HepG2 (cell line): ENCODE measurements at regions not wholly inside any gene's neighbourhood (a gene's known extent, or its start where the extent isn't known, plus 50 kb on each side); places are given as distances from the start of the nearest gene placed in this dataset.

ENCODE experiments used
- ATAC-seq: fragments of 200-7000 bp; cut with Tn5 transposase; 3 replicates; pipeline ENCODE4 v1.9.1; 2020; ENCODE audit warnings: mild to moderate bottlenecking, moderate library complexity
- BruUV-seq: library from RNA; stranded (reverse); fragments of 400-500 nt; replicated peaks from 2 replicates; lab custom pipeline; 2021; lab: Mats Ljungman, UMichigan
- CTCF ChIA-PET: fragments of 300-600 bp; formaldehyde crosslinking; extraction: SDS; loops from one replicate; lab custom pipeline; 2021; ENCODE audit warnings: low total read pairs, inconsistent platforms, low intra/inter-chr PET ratio; lab: Yijun Ruan, JAX
- POLR2A ChIA-PET: fragments of 350-600 bp; sonication (Branson Sonifier 250); formaldehyde crosslinking; loops from one replicate; lab custom pipeline; 2020; ENCODE audit warnings: antibody characterized with exemption, inconsistent platforms; lab: Yijun Ruan, JAX
- DNase-seq: peaks from one replicate; pipeline ENCODE4 v3.0.0-alpha.2; 2015; ENCODE audit warnings: low spot score
- FAIRE-seq: peaks from 3 replicates; lab custom pipeline; 2011; peaks lifted over from hg19 to GRCh38; lab: Jason Lieb, UNC
- H2AFZ ChIP-seq: one replicate; pipeline ENCODE4 v1.6.1; 2011; ENCODE audit warnings: low read length, inconsistent platforms
- H3K27ac ChIP-seq: fragments of 300-600 bp; 3 replicates; pipeline ENCODE4 v1.8.0; 2011; ENCODE audit warnings: mixed run types, mild to moderate bottlenecking, mixed read lengths, low read length, inconsistent platforms; ENCODE audit not compliant: insufficient read depth; ENCODE audit errors: extremely low read length
- H3K27me3 ChIP-seq, 2 experiments: fragments of 200-600 bp in 1 of 2; 2 replicates in 1 of 2; 3 replicates in 1 of 2; pipeline versions ENCODE4 v1.6.0 to v1.8.0; 2011; ENCODE audit warnings: low read length in 2 of 2, mild to moderate bottlenecking in 2 of 2, moderate library complexity in 2 of 2, inconsistent platforms in 1 of 2; ENCODE audit not compliant: insufficient read depth in 2 of 2, control insufficient read depth in 1 of 2
- H3K36me3 ChIP-seq, 2 experiments: fragments of 200-600 bp in 1 of 2; replicated peaks in 1 of 2; 2 replicates in 1 of 2; 3 replicates in 1 of 2; pipeline versions ENCODE4 v1.5.1 to v1.8.0; 2011; ENCODE audit warnings: low read length in 2 of 2, inconsistent platforms in 1 of 2; ENCODE audit not compliant: insufficient read depth in 2 of 2, control insufficient read depth in 1 of 2
- H3K4me1 ChIP-seq: 2 replicates; pipeline ENCODE4 v1.5.1; 2012; ENCODE audit warnings: low read length, inconsistent platforms; ENCODE audit not compliant: insufficient read depth
- H3K4me2 ChIP-seq: 2 replicates; pipeline ENCODE4 v1.6.0; 2011; ENCODE audit warnings: low read depth, low read length, inconsistent platforms
- H3K4me3 ChIP-seq, 3 experiments: fragments of 200-600 bp in 1 of 3; sonication (generic), shearing (Covaris generic) in 1 of 3; replicated peaks in 1 of 3; 2 replicates each; pipeline ENCODE4 v1.5.1; 2011 to 2016; ENCODE audit warnings: low read length in 3 of 3, inconsistent platforms in 2 of 3, low read depth in 2 of 3, mild to moderate bottlenecking in 2 of 3, control low read depth in 1 of 3, mixed read lengths in 1 of 3; ENCODE audit not compliant: insufficient read depth in 1 of 3
- H3K79me2 ChIP-seq: one replicate; pipeline ENCODE4 v1.6.1; 2011; ENCODE audit warnings: low read length, inconsistent platforms; ENCODE audit not compliant: insufficient read depth
- H3K9ac ChIP-seq: 2 replicates; pipeline ENCODE4 v1.6.0; 2011; ENCODE audit warnings: mild to moderate bottlenecking, low read depth, low read length, inconsistent platforms; ENCODE audit not compliant: insufficient read depth
- H3K9me3 ChIP-seq: 2 replicates; pipeline ENCODE4 v1.5.1; 2012; ENCODE audit warnings: mild to moderate bottlenecking, low read length
- H4K20me1 ChIP-seq: 2 replicates; pipeline ENCODE4 v1.6.0; 2011; ENCODE audit warnings: inconsistent platforms, mild to moderate bottlenecking, low read length, moderate library complexity; ENCODE audit not compliant: insufficient read depth
- ETV6 ChIP-seq: sonication (generic); formaldehyde crosslinking; conservative IDR thresholded peaks from 2 replicates; pipeline ENCODE4 v1.4.0; 2020; ENCODE audit warnings: missing genetic modification reagents
- MXD4 ChIP-seq: IDR thresholded peaks from 2 replicates; pipeline ENCODE4 v1.6.1; 2016; ENCODE audit warnings: mild to moderate bottlenecking, missing biosample characterization, missing genetic modification reagents
- PRDM4 ChIP-seq: sonication (generic); formaldehyde crosslinking; IDR thresholded peaks from 2 replicates; pipeline ENCODE4 v1.9.0; 2021; ENCODE audit warnings: missing genetic modification reagents, borderline replicate concordance
- SRSF4 ChIP-seq: fragments of 200-400 bp; formaldehyde crosslinking; IDR thresholded peaks from one replicate; pipeline ENCODE4 v1.6.1; 2018; ENCODE audit warnings: mild to moderate bottlenecking, low read depth, low read length, moderate library complexity; ENCODE audit not compliant: poor library complexity, severe bottlenecking
- WIZ ChIP-seq: sonication (generic); formaldehyde crosslinking; IDR thresholded peaks from 2 replicates; pipeline ENCODE4 v1.5.1; 2020; ENCODE audit warnings: mild to moderate bottlenecking, missing genetic modification reagents
- ZNF142 ChIP-seq: sonication (generic); formaldehyde crosslinking; IDR thresholded peaks from 2 replicates; pipeline ENCODE4 v1.4.0; 2020; ENCODE audit warnings: missing genetic modification reagents
- ZNF513 ChIP-seq: sonication (generic); formaldehyde crosslinking; conservative IDR thresholded peaks from 2 replicates; pipeline ENCODE4 v1.5.0; 2020; ENCODE audit warnings: missing genetic modification reagents
- ZNF563 ChIP-seq: sonication (generic); formaldehyde crosslinking; IDR thresholded peaks from 2 replicates; pipeline ENCODE4 v1.8.0; 2022; ENCODE audit warnings: mild to moderate bottlenecking, moderate library complexity, missing genetic modification reagents
- ZNF850 ChIP-seq: sonication (generic); formaldehyde crosslinking; conservative IDR thresholded peaks from 2 replicates; pipeline ENCODE4 v1.9.0; 2021; ENCODE audit warnings: mild to moderate bottlenecking, missing genetic modification reagents
- WGBS: methylation state at CpG from one replicate; pipeline ENCODE4 v1.1.6; 2017; ENCODE audit warnings: low lambda C conversion rate; 5-methylcytosine and 5-hydroxymethylcytosine counted together
- in situ Hi-C: cut with HindIII; loops from 2 replicates; pipeline ENCODE4 v1.10.0; 2017; ENCODE audit warnings: low pct_unique_long_range_greater_than_20kb; ENCODE audit not compliant: extremely low pct_ligation_motif_present
- intact Hi-C: fragments of 100-400 bp; cut with micrococcal nuclease; formaldehyde crosslinking; loops from one replicate; pipeline ENCODE4 v1.10.0; 2022; ENCODE audit not compliant: unreplicated experiment

GRCh38 chr4:24057915-24058559 is 168.2 kb upstream of the PPARGC1A start:
- ChIA-PET CTCF (no interaction called here), POLR2A (no interaction called here)
- Histone ChIP-seq H4K20me1 (no peaks in the 10 kb centered on the region), H3K9me3 (no peaks in the 10 kb centered on the region), H3K27me3 (no peaks in the 10 kb centered on the region), H3K4me1 (no peaks in the 10 kb centered on the region), H2AFZ (no peak overlapping the region), H3K9ac (no peak overlapping the region), H3K79me2 (no peaks in the 10 kb centered on the region), H3K4me3 (no peak overlapping the region), H3K36me3 (no peaks in the 10 kb centered on the region), H3K4me2 (no peak overlapping the region), H3K27ac (no peak overlapping the region)
- no TSS peak for BruUV-seq
- no peak for FAIRE-seq
- 22% methylated on average over 10 of the region's 10 CpGs for WGBS
- intact Hi-C loops (no loop called here), in situ Hi-C loops (no loop called here)
- no peak for DNase-seq
- no peak for ATAC-seq
- TF ChIP-seq MXD4 (CRISPR knock-in tag): no peak
- no peak for TF ChIP-seq WIZ (CRISPR knock-in tag)
- TF ChIP-seq ZNF513 (CRISPR knock-in tag): no peak
- TF ChIP-seq PRDM4 (CRISPR knock-in tag): no peak
- no peak for TF ChIP-seq ZNF850 (CRISPR knock-in tag)
- TF ChIP-seq ZNF142: no peak
- TF ChIP-seq ZNF563 (CRISPR knock-in tag): no peak
- TF ChIP-seq SRSF4: no peak
- no peak for TF ChIP-seq ETV6 (CRISPR knock-in tag)
